Endothelial cell of umbilical vein (primary cell): ENCODE measurements at regions not wholly inside any gene's neighbourhood (a gene's known extent, or its start where the extent isn't known, plus 50 kb on each side); places are given as distances from the start of the nearest gene placed in this dataset.
"Not testable (repeated sequence)": the region's sequence is repeated elsewhere in the genome, so short reads cannot be mapped to it uniquely, and the experiment has no call there.

Experiments used
- CTCF ChIP-seq, 2 donors: IDR thresholded peaks; 1 replicate in 1 of 2; 2 replicates in 1 of 2; pipeline ENCODE4 v1.5.1; 2011; ENCODE audit warnings: low read length in 2 of 2, mild to moderate bottlenecking in 2 of 2, moderate library complexity in 2 of 2, control low read depth in 1 of 2, inconsistent platforms in 1 of 2, low read depth in 1 of 2; ENCODE audit not compliant: insufficient read depth in 1 of 2; ENCODE audit errors: extremely low read depth in 1 of 2
- EZH2 ChIP-seq: IDR thresholded peaks from 2 replicates; pipeline ENCODE4 v1.6.1; 2012; ENCODE audit warnings: borderline replicate concordance, low read depth, mild to moderate bottlenecking, moderate library complexity, low read length, inconsistent platforms; ENCODE audit not compliant: severe bottlenecking
- MAX ChIP-seq: IDR thresholded peaks from 2 replicates; pipeline ENCODE4 v1.6.1; 2011; ENCODE audit not compliant: insufficient read depth, insufficient read length
- POLR2AphosphoS5 ChIP-seq: IDR thresholded peaks from 2 replicates; pipeline ENCODE4 v1.6.1; 2012; ENCODE audit warnings: low read depth, mild to moderate bottlenecking, control low read depth, low read length, moderate library complexity; ENCODE audit not compliant: insufficient read depth

DNA sequence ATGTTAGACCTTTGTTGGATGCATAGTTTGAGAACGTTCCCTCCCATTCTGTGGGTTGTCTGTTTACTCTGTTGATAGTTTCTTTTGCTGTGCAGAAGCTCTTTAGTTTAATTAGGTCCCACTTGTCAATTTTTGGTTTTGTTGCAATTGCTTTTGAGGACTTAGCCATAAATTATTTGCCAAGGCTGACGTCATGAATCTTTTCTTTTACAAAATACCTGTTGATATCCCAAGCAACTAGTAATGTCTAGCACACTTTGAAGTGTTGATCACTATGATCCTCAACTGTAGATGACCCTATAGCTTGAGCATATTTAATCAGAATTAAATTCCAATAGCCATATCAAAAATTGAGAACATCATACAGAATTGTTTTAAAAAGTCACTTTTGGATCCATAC lies 63.3 kb upstream of the HABP2 start:
- not testable (repeated sequence) for TF ChIP-seq CTCF (IDR thresholded peaks at IDR 0.05; ENCODE audit: extremely low read depth in 1 of 2, insufficient read depth in 1 of 2, low read depth in 1 of 2, low read length in 2 of 2); EZH2; POLR2AphosphoS5; MAX
